Adrenal gland (tissue), 9 donors: ENCODE measurements at regions not wholly inside any gene's neighbourhood (a gene's known extent, or its start where the extent isn't known, plus 50 kb on each side); places are given as distances from the start of the nearest gene placed in this dataset.

ENCODE experiments used
- DNase-seq, 7 donors: peaks; one replicate each; pipeline ENCODE4 v3.0.0-alpha.2; 2019 to 2020
- H3K27ac ChIP-seq, 5 donors: fragments of 200-600 bp; sonication (generic) in 4 of 5; 1 replicate in 3 of 5; 2 replicates in 2 of 5; pipeline versions ENCODE4 v1.5.1 to v1.8.0; 2016 to 2020; ENCODE audit warnings: mild to moderate bottlenecking in 1 of 5
- H3K27me3 ChIP-seq: fragments of 200-600 bp; 2 replicates; pipeline ENCODE4 v1.8.0; 2021
- H3K36me3 ChIP-seq, 2 donors: fragments of 200-600 bp; replicated peaks in 1 of 2; 1 replicate in 1 of 2; 2 replicates in 1 of 2; pipeline versions ENCODE4 v1.5.1 to v1.8.0; 2018 to 2022
- H3K4me1 ChIP-seq, 2 donors: fragments of 200-600 bp; replicated peaks in 1 of 2; 1 replicate in 1 of 2; 2 replicates in 1 of 2; pipeline versions ENCODE4 v1.5.1 to v1.8.0; 2018 to 2021
- H3K4me3 ChIP-seq, 4 donors: fragments of 200-600 bp; sonication (generic) in 3 of 4; one replicate each; pipeline ENCODE4 v1.5.1; 2016 to 2018
- H3K9me3 ChIP-seq, 3 donors: fragments of 200-600 bp; sonication (generic) in 1 of 3; replicated peaks in 1 of 3; 1 replicate in 2 of 3; 2 replicates in 1 of 3; pipeline versions ENCODE4 v1.5.1 to v1.8.0; 2016 to 2021
- CTCF ChIP-seq, 6 experiments: fragments of 450-650 bp in 4 of 6; fragments of 200-600 bp in 2 of 6; sonication (generic) in 1 of 6; IDR thresholded peaks; 1 replicate in 5 of 6; 2 replicates in 1 of 6; pipeline versions ENCODE4 v1.5.1 to v1.8.0; 2016 to 2021; ENCODE audit warnings: antibody characterized with exemption in 6 of 6, mild to moderate bottlenecking in 2 of 6, moderate library complexity in 1 of 6
- POLR2A ChIP-seq, 2 donors: fragments of 450-650 bp; IDR thresholded peaks; one replicate each; pipeline ENCODE4 v1.6.1; 2017; ENCODE audit warnings: antibody characterized with exemption in 2 of 2, mild to moderate bottlenecking in 2 of 2, moderate library complexity in 1 of 2
- WGBS, 4 donors: extraction: QIAGEN DNeasy Blood & Tissue Kit in 2 of 4; methylation state at CpG; one replicate each; pipeline versions ENCODE4 v1.1.5 to v1.1.7; 2013 to 2017; 5-methylcytosine and 5-hydroxymethylcytosine counted together
- intact Hi-C, 2 donors: fragments of 100-400 bp; cut with DNase I; formaldehyde crosslinking; loops; one replicate each; pipeline versions ENCODE4 v1.14.1 to v1.15.0; 2022 to 2023
- donor health status: healthy with polysubstance abuse.
- donor health status: Bipolar disorder and iron deficiency.
- donor health status: DM: yes; HTN: yes; CAD: no.
- donor health status: DM: no; HTN: no; CAD: no.
- donor health status: DM: no; HTN: no; CAD: no.

GRCh38 chr10:4775808-4776207 is 50.2 kb upstream of the AKR1E2 start:
- TF ChIP-seq CTCF (IDR thresholded peaks at IDR 0.05) (no peak), POLR2A (IDR thresholded peaks at IDR 0.05) (no peak)
- no peak overlapping the region for H3K4me3 ChIP-seq
- no peak for DNase-seq
- no peaks in the 10 kb centered on the region for H3K9me3 ChIP-seq
- intact Hi-C loops: no loop called here
- H3K4me1 ChIP-seq: no peaks in the 10 kb centered on the region
- H3K27me3 ChIP-seq: no peaks in the 10 kb centered on the region
- H3K27ac ChIP-seq: no peak overlapping the region
- no peaks in the 10 kb centered on the region for H3K36me3 ChIP-seq
- WGBS, 4 donors: 79 to 89% (median 86%) methylated on average over 2 of the region's 2 CpGs

- whole genome bisulfite sequencing, 4 donors: 72 to 81% (median 78%) methylated on average over 2 of the region's 2 CpGs
- TF ChIP-seq POLR2A (IDR thresholded peaks at IDR 0.05) (no peak), CTCF (IDR thresholded peaks at IDR 0.05) (no peak)
- Histone ChIP-seq H3K27ac (no peak overlapping the region), H3K36me3 (no peaks in the 10 kb centered on the region), H3K4me3 (no peak overlapping the region), H3K4me1 (no peaks in the 10 kb centered on the region), H3K27me3 (no peaks in the 10 kb centered on the region), H3K9me3 (no peaks in the 10 kb centered on the region)
- no peak for DNase-seq
- intact Hi-C loops: no loop called here
These were observed 53.8 kb upstream of the AKR1E2 start for GRCh38 chr10:4772202-4772570.

- Histone ChIP-seq H3K36me3 (no peaks in the 10 kb centered on the region), H3K4me3 (no peak overlapping the region), H3K4me1 (peaks cover 0 to 3% of the 10 kb centered on the region in 2 donors), H3K27me3 (no peaks in the 10 kb centered on the region), H3K9me3 (no peaks in the 10 kb centered on the region), H3K27ac (peak overlapping the region in 1 of 5 donors; percentile 13)
- no peak for DNase-seq
- 76 to 84% (median 79%) methylated on average over 5 of the region's 5 CpGs for WGBS, 4 donors
- intact Hi-C loops: no loop called here
- no peak for TF ChIP-seq POLR2A (IDR thresholded peaks at IDR 0.05)
- TF ChIP-seq CTCF (IDR thresholded peaks at IDR 0.05): no peak
These were observed 54.3 kb upstream of the AKR1E2 start for GRCh38 chr10:4771554-4772201.

- Histone ChIP-seq H3K4me1 (peaks cover 0 to 5% of the 10 kb centered on the region in 2 donors), H3K27ac (peak overlapping the region in 3 of 5 donors; percentile 13 to 64 (median 21)), H3K27me3 (no peaks in the 10 kb centered on the region), H3K36me3 (no peaks in the 10 kb centered on the region), H3K9me3 (no peaks in the 10 kb centered on the region), H3K4me3 (no peak overlapping the region)
- intact Hi-C loops: no loop called here
- no peak for DNase-seq
- TF ChIP-seq POLR2A (IDR thresholded peaks at IDR 0.05) (no peak), CTCF (IDR thresholded peaks at IDR 0.05) (peak in 5 of 6 experiments; percentile 18 to 49 (median 32))
- 17 to 21% (median 17%) methylated on average over 3 of the region's 3 CpGs for WGBS, 4 donors
These were observed 55.0 kb upstream of the AKR1E2 start for GRCh38 chr10:4770801-4771553.
